ENCODE measurements at regions not wholly inside any gene's neighbourhood (a gene's known extent, or its start where the extent isn't known, plus 50 kb on each side); places are given as distances from the start of the nearest gene placed in this dataset.

- no peak for DNase-seq
Observed at GRCh38 chr5:89260254-89260653, 377.3 kb upstream of the MEF2C start.

- DNase-seq, result no peak
Observed at GRCh38 chr5:89255845-89256463, 373.0 kb upstream of the MEF2C start.

- peak; percentile 42 for DNase-seq
Observed at GRCh38 chr5:89253666-89254352, 370.8 kb upstream of the MEF2C start.

- no peak for DNase-seq
Observed at GRCh38 chr5:89246864-89247263, 363.9 kb upstream of the MEF2C start.

- no peak for DNase-seq
Observed at GRCh38 chr5:89246252-89246651, 363.3 kb upstream of the MEF2C start.

- no peak for DNase-seq
Observed at GRCh38 chr5:89243611-89244010, 360.6 kb upstream of the MEF2C start.

GRCh38 chr5:89241186-89241585 is 358.2 kb upstream of the MEF2C start:
- no peak for DNase-seq

GRCh38 chr5:89236900-89237299 is 353.9 kb upstream of the MEF2C start:
- no peak for DNase-seq

GRCh38 chr5:89233462-89233861 is 350.5 kb upstream of the MEF2C start:
- no peak for DNase-seq

GRCh38 chr5:89232139-89232603 is 349.2 kb upstream of the MEF2C start:
- DNase-seq, result no peak

- no peak for DNase-seq
Observed at GRCh38 chr5:89230178-89230577, 347.2 kb upstream of the MEF2C start.

GRCh38 chr5:89229331-89230070 is 346.5 kb upstream of the MEF2C start:
- no peak for DNase-seq

GRCh38 chr5:89228355-89228754 is 345.4 kb upstream of the MEF2C start:
- no peak for DNase-seq

- DNase-seq, result no peak
Observed at GRCh38 chr5:89218364-89218763, 335.4 kb upstream of the MEF2C start.

GRCh38 chr5:89216606-89217005 is 333.6 kb upstream of the MEF2C start:
- DNase-seq, result no peak

- DNase-seq, result peak; percentile 73
Observed at GRCh38 chr5:89213573-89213972, 330.6 kb upstream of the MEF2C start.

- no peak for DNase-seq
Observed at GRCh38 chr5:89211836-89212235, 328.9 kb upstream of the MEF2C start.

GRCh38 chr5:89208811-89209210 is 325.8 kb upstream of the MEF2C start:
- DNase-seq, result no peak

GRCh38 chr5:89208392-89208791 is 325.4 kb upstream of the MEF2C start:
- no peak for DNase-seq

GRCh38 chr5:89204756-89205155 is 321.8 kb upstream of the MEF2C start:
- no peak for DNase-seq

- no peak for DNase-seq
Observed at GRCh38 chr5:89203611-89204010, 320.6 kb upstream of the MEF2C start.

- DNase-seq, result no peak
Observed at GRCh38 chr5:89200899-89201298, 317.9 kb upstream of the MEF2C start.

- no peak for DNase-seq
Observed at GRCh38 chr5:89199306-89199705, 316.3 kb upstream of the MEF2C start.

GRCh38 chr5:89191374-89191773 is 308.4 kb upstream of the MEF2C start:
- DNase-seq, result no peak
